ENCODE measurements at regions not wholly inside any gene's neighbourhood (a gene's known extent, or its start where the extent isn't known, plus 50 kb on each side); places are given as distances from the start of the nearest gene placed in this dataset.

DNA sequence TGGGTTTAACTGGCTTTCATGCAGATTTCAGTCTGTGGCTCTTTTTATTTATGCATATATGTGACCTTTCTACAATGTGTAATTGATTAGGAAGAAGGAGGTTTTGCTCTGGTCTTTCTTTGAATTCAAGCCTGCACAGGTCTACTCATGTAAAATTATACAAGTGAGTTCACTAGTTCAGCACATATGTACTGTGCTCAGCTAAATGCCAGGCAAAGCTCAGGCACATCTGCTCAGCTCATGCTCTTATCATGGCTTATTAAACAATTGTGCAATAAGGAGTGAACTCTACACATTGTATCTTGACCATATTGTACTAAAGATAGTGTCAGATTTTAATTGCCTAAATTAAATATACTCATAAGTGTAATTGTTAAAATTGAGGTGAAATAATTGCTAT lies 378.4 kb downstream of the ADGRL2 start:
- no peaks in the 10 kb centered on the region for H3K4me1 ChIP-seq (ENCODE audit: control insufficient read depth in 2 of 2, insufficient read depth in 2 of 2, low read length in 2 of 2)
- DNase-seq (ENCODE audit: low read depth in 6 of 9, low spot score in 9 of 9): no peak
- no peak overlapping the region for H3K27ac ChIP-seq (ENCODE audit: low read depth in 1 of 2, low read length in 1 of 2)
- no peak overlapping the region for H3K4me3 ChIP-seq (ENCODE audit: low read length in 2 of 2)
- no peaks in the 10 kb centered on the region for H3K27me3 ChIP-seq (ENCODE audit: control insufficient read depth in 2 of 2, insufficient read depth in 1 of 2, low read length in 1 of 2)
- no peaks in the 10 kb centered on the region for H3K36me3 ChIP-seq (ENCODE audit: control insufficient read depth in 2 of 2, insufficient read depth in 2 of 2, low read length in 1 of 2)
- H3K9me3 ChIP-seq (ENCODE audit: control insufficient read depth in 2 of 2, insufficient read depth in 1 of 2, low read length in 1 of 2): no peaks in the 10 kb centered on the region

DNA sequence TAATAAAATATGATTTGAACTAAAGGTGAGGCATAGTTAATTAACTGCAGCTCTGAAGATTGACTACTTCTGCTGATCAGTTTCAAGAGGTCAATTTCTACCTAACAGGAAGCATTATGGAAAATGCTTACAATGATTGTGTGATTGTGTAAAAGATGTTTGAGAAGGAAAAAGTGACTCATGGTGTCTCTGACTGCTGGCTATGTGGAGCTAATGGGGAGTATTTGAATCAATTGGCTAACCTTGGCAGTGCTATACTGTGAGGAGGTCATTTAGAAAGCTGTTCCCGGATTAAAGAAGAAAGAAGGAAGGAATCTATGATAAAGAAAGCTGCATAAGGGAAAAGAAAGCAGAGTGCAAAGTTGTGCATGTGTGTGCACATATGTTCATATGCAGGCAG lies 376.5 kb downstream of the ADGRL2 start:
- no peak for DNase-seq (ENCODE audit: low read depth in 6 of 9, low spot score in 9 of 9)
- 94% methylated on average over 1 of the region's 1 CpG for WGBS
- no peaks in the 10 kb centered on the region for H3K27me3 ChIP-seq (ENCODE audit: control insufficient read depth in 2 of 2, insufficient read depth in 1 of 2, low read length in 1 of 2)
- H3K27ac ChIP-seq (ENCODE audit: low read depth in 1 of 2, low read length in 1 of 2): no peak overlapping the region
- H3K4me1 ChIP-seq (ENCODE audit: control insufficient read depth in 2 of 2, insufficient read depth in 2 of 2, low read length in 2 of 2): no peaks in the 10 kb centered on the region
- no peak overlapping the region for H3K4me3 ChIP-seq (ENCODE audit: low read length in 2 of 2)
- H3K36me3 ChIP-seq (ENCODE audit: control insufficient read depth in 2 of 2, insufficient read depth in 2 of 2, low read length in 1 of 2): no peaks in the 10 kb centered on the region
- H3K9me3 ChIP-seq (ENCODE audit: control insufficient read depth in 2 of 2, insufficient read depth in 1 of 2, low read length in 1 of 2): no peaks in the 10 kb centered on the region

DNA sequence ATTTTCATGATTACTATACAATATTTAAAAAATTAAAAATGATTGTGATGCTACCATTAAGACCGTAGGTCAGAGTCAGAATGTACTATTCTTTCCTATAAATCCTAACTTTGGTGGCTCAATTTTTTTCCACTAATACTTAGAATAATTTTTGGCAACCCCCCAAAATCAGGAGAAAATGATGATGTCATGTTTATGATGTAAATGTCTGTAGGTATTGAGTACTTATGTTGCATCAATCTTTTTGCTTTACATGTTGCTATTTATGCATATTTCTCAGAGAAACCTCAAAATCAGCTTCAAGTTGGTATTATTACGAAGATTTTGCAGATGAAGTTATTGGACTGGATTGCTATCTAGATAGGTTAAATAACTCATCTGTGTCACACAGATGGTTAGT lies 371.2 kb downstream of the ADGRL2 start:
- no peak overlapping the region for H3K27ac ChIP-seq (ENCODE audit: low read depth in 1 of 2, low read length in 1 of 2)
- H3K27me3 ChIP-seq (ENCODE audit: control insufficient read depth in 2 of 2, insufficient read depth in 1 of 2, low read length in 1 of 2): no peaks in the 10 kb centered on the region
- H3K4me3 ChIP-seq (ENCODE audit: low read length in 2 of 2): no peak overlapping the region
- no peaks in the 10 kb centered on the region for H3K9me3 ChIP-seq (ENCODE audit: control insufficient read depth in 2 of 2, insufficient read depth in 1 of 2, low read length in 1 of 2)
- no peaks in the 10 kb centered on the region for H3K4me1 ChIP-seq (ENCODE audit: control insufficient read depth in 2 of 2, insufficient read depth in 2 of 2, low read length in 2 of 2)
- no peak for DNase-seq (ENCODE audit: low read depth in 6 of 9, low spot score in 9 of 9)
- 94% methylated on average over 2 of the region's 2 CpGs for WGBS
- H3K36me3 ChIP-seq (ENCODE audit: control insufficient read depth in 2 of 2, insufficient read depth in 2 of 2, low read length in 1 of 2): no peaks in the 10 kb centered on the region

DNA sequence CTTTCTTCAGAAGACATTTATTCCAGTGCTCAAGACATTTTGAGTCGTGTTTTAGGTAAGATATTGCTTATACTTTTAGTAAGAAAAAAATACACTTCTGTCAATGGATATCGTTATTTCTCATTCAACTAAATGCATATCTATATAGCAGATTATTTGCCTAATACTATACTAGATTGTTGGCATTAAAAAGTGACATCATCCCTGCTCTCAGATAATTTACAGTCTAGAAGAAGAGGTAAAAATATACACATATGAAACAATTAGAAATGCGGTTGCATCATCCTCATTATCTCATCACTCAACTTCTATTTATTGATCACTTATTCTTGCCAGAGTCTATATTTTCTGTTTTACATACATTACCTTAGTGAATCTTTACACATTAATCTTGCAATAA lies 367.7 kb downstream of the ADGRL2 start:
- DNase-seq (ENCODE audit: low read depth in 6 of 9, low spot score in 9 of 9): no peak
- H3K36me3 ChIP-seq (ENCODE audit: control insufficient read depth in 2 of 2, insufficient read depth in 2 of 2, low read length in 1 of 2): no peaks in the 10 kb centered on the region
- H3K9me3 ChIP-seq (ENCODE audit: control insufficient read depth in 2 of 2, insufficient read depth in 1 of 2, low read length in 1 of 2): no peaks in the 10 kb centered on the region
- 93% methylated on average over 3 of the region's 3 CpGs for WGBS
- no peaks in the 10 kb centered on the region for H3K4me1 ChIP-seq (ENCODE audit: control insufficient read depth in 2 of 2, insufficient read depth in 2 of 2, low read length in 2 of 2)
- no peak overlapping the region for H3K4me3 ChIP-seq (ENCODE audit: low read length in 2 of 2)
- H3K27me3 ChIP-seq (ENCODE audit: control insufficient read depth in 2 of 2, insufficient read depth in 1 of 2, low read length in 1 of 2): no peaks in the 10 kb centered on the region
- H3K27ac ChIP-seq (ENCODE audit: low read depth in 1 of 2, low read length in 1 of 2): no peak overlapping the region

DNA sequence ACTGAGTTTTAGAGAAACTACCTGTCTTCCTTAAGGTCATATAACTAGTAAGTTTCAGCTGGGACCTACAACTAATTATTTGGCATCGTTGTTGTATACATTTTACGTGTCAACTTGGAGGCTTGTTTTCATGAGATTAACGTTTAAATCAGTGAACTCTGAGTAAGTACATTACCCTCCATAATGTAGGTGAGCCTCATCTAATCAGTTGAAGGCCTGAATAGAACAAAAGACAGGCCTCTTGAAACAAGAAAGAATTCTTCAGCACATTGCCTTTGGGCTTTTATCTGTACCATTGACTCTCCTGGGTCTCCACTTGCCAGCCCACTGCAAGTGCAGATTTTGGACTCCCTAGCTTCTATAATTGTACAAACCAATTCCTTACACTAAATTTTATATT lies 364.6 kb downstream of the ADGRL2 start:
- no peak overlapping the region for H3K27ac ChIP-seq (ENCODE audit: low read depth in 1 of 2, low read length in 1 of 2)
- no peak overlapping the region for H3K4me3 ChIP-seq (ENCODE audit: low read length in 2 of 2)
- no peak for DNase-seq (ENCODE audit: low read depth in 6 of 9, low spot score in 9 of 9)
- peaks cover 11 to 22% of the 10 kb centered on the region in 2 donors for H3K4me1 ChIP-seq (ENCODE audit: control insufficient read depth in 2 of 2, insufficient read depth in 2 of 2, low read length in 2 of 2)
- H3K27me3 ChIP-seq (ENCODE audit: control insufficient read depth in 2 of 2, insufficient read depth in 1 of 2, low read length in 1 of 2): no peaks in the 10 kb centered on the region
- H3K36me3 ChIP-seq (ENCODE audit: control insufficient read depth in 2 of 2, insufficient read depth in 2 of 2, low read length in 1 of 2): no peaks in the 10 kb centered on the region
- H3K9me3 ChIP-seq (ENCODE audit: control insufficient read depth in 2 of 2, insufficient read depth in 1 of 2, low read length in 1 of 2): no peaks in the 10 kb centered on the region
- whole genome bisulfite sequencing: 96% methylated on average over 3 of the region's 3 CpGs

DNA sequence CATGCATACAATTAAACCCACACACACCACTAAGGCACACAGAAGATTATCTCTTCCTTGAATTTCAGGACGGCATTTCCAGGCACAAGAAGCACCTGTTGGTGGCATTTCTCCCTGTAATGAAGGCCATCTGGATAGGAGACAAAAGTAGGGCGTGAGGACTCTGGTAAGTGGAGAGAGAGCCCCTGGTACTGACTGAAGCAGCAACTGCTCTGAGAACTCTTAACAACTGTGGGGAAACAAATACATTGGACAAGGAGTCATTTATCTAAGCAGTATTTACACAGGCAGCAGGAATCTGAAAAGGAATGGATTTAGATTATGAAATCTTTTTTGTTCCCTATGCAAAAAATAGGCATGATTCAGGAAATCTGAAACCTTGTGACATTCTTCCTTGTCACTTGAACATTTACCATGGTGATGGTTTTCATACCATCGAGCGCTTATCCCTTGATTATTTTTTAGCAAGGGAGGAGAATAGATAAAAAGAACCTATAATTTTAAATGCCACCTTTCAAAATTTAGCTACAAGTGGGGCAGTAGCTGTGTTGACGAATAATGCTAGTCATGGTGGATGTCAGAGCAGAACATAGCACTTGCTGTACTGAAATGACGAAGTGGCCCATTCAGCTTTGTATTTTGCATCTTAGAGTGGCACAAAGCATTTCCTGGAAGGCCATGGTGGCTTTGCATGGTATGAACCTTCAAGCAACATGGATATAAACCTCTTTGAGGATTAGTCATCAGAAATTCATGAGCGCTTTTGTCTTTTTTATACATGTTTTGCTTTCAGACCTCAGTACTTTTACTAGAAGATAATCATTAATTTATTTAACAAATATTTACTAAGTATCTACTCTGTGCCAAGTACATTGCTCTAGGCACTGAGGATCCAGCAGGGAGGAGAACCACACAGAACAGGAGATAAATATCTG lies 362.0 kb downstream of the ADGRL2 start:
- Histone ChIP-seq H3K4me1 (ENCODE audit: control insufficient read depth in 2 of 2, insufficient read depth in 2 of 2, low read length in 2 of 2) (peaks cover 11 to 22% of the 10 kb centered on the region in 2 donors), H3K27me3 (ENCODE audit: control insufficient read depth in 2 of 2, insufficient read depth in 1 of 2, low read length in 1 of 2) (no peaks in the 10 kb centered on the region), H3K9me3 (ENCODE audit: control insufficient read depth in 2 of 2, insufficient read depth in 1 of 2, low read length in 1 of 2) (no peaks in the 10 kb centered on the region), H3K36me3 (ENCODE audit: control insufficient read depth in 2 of 2, insufficient read depth in 2 of 2, low read length in 1 of 2) (no peaks in the 10 kb centered on the region), H3K4me3 (ENCODE audit: low read length in 2 of 2) (no peak overlapping the region), H3K27ac (ENCODE audit: low read depth in 1 of 2, low read length in 1 of 2) (peak overlapping the region in 1 of 2 donors; percentile 68)
- peak in 1 of 9 donors; percentile 39 for DNase-seq (ENCODE audit: low read depth in 6 of 9, low spot score in 9 of 9)
- WGBS: 88% methylated on average over 7 of the region's 7 CpGs

DNA sequence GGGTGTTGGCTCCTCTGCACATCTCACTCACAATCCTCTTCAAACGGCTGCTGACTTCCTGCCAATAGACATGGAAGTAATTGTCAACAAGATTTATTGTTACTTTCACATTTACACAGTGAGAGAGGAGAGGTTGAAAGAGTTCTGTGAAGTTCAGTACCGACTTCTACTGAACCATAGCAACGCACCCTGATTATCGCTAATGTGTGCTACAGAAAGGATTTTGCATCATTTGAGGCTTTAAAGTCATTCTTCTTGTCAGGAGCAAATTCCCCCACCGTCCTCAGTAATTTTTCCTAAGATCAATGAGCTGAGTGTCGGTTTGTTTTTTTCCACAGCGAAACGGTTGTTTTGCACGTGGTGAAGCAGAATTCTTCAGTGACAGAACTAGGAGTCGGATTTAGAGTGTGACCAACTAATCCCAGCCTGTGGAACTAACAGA lies 361.0 kb downstream of the ADGRL2 start:
- Histone ChIP-seq H3K4me1 (ENCODE audit: control insufficient read depth in 2 of 2, insufficient read depth in 2 of 2, low read length in 2 of 2) (peaks cover 11 to 22% of the 10 kb centered on the region in 2 donors), H3K36me3 (ENCODE audit: control insufficient read depth in 2 of 2, insufficient read depth in 2 of 2, low read length in 1 of 2) (no peaks in the 10 kb centered on the region), H3K4me3 (ENCODE audit: low read length in 2 of 2) (peak overlapping the region; percentile 21 to 27), H3K27me3 (ENCODE audit: control insufficient read depth in 2 of 2, insufficient read depth in 1 of 2, low read length in 1 of 2) (no peaks in the 10 kb centered on the region), H3K9me3 (ENCODE audit: control insufficient read depth in 2 of 2, insufficient read depth in 1 of 2, low read length in 1 of 2) (no peaks in the 10 kb centered on the region), H3K27ac (ENCODE audit: low read depth in 1 of 2, low read length in 1 of 2) (peak overlapping the region; percentile 27 to 68)
- peak in 8 of 9 donors; percentile 22 to 80 (median 37) for DNase-seq (ENCODE audit: low read depth in 6 of 9, low spot score in 9 of 9)
- 47% methylated on average over 10 of the region's 10 CpGs for WGBS

DNA sequence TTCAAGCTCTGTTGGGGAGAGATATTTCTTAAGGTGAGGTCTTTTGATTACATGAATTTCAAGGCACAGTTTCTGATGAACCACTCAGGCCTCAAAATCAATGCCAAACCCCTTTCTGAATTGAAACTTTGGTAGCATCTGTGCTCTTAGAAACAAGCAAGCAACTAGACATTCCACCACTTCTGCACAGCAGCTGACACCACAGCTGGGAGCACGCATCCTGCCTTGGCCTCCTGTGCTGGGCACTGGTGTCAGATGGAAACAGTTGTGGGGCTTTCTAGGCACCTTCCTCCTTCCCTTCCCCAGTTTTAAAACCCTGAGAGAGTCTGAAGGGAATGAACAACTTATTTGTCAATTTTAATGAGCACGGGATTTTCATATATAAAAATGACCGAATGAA lies 360.2 kb downstream of the ADGRL2 start:
- Histone ChIP-seq H3K4me3 (ENCODE audit: low read length in 2 of 2) (no peak overlapping the region), H3K27me3 (ENCODE audit: control insufficient read depth in 2 of 2, insufficient read depth in 1 of 2, low read length in 1 of 2) (no peaks in the 10 kb centered on the region), H3K27ac (ENCODE audit: low read depth in 1 of 2, low read length in 1 of 2) (peak overlapping the region in 1 of 2 donors; percentile 68), H3K36me3 (ENCODE audit: control insufficient read depth in 2 of 2, insufficient read depth in 2 of 2, low read length in 1 of 2) (no peaks in the 10 kb centered on the region), H3K4me1 (ENCODE audit: control insufficient read depth in 2 of 2, insufficient read depth in 2 of 2, low read length in 2 of 2) (peaks cover 11 to 22% of the 10 kb centered on the region in 2 donors), H3K9me3 (ENCODE audit: control insufficient read depth in 2 of 2, insufficient read depth in 1 of 2, low read length in 1 of 2) (no peaks in the 10 kb centered on the region)
- peak in 3 of 9 donors; percentile 16 to 60 (median 34) for DNase-seq (ENCODE audit: low read depth in 6 of 9, low spot score in 9 of 9)
- WGBS: 85% methylated on average over 3 of the region's 3 CpGs

DNA sequence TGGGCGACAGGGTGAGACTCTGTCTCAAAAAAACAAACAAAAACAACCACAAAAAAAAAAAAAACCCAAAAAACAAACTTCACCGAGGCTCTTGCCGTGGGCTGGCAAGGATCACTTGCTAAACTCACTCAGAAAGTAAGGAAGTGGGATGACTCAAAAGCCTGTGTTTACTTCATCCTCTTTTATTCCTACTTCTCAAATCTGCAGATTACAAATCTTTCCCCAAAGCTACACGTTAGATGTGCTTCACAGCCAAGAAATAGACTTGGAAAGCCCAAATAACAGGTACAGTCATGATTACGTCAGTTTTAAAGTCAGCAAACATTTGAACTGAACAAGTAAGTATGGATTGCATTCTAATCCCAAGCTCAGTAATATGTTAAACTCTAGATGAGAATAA lies 359.3 kb downstream of the ADGRL2 start:
- 87% methylated on average over 5 of the region's 5 CpGs for WGBS
- Histone ChIP-seq H3K4me3 (ENCODE audit: low read length in 2 of 2) (no peak overlapping the region), H3K27ac (ENCODE audit: low read depth in 1 of 2, low read length in 1 of 2) (no peak overlapping the region)

More for the DNA sequence above, 359.3 kb downstream of the ADGRL2 start:
- no peak for DNase-seq (ENCODE audit: low read depth in 6 of 9, low spot score in 9 of 9)
- H3K9me3 ChIP-seq (ENCODE audit: control insufficient read depth in 2 of 2, insufficient read depth in 1 of 2, low read length in 1 of 2): no peaks in the 10 kb centered on the region
- peaks cover 0 to 2% of the 10 kb centered on the region in 2 donors for H3K27me3 ChIP-seq (ENCODE audit: control insufficient read depth in 2 of 2, insufficient read depth in 1 of 2, low read length in 1 of 2)
- peaks cover 11 to 22% of the 10 kb centered on the region in 2 donors for H3K4me1 ChIP-seq (ENCODE audit: control insufficient read depth in 2 of 2, insufficient read depth in 2 of 2, low read length in 2 of 2)
- H3K36me3 ChIP-seq (ENCODE audit: control insufficient read depth in 2 of 2, insufficient read depth in 2 of 2, low read length in 1 of 2): no peaks in the 10 kb centered on the region
